Retinal pigment epithelial cell (primary cell): ENCODE measurements at regions not wholly inside any gene's neighbourhood (a gene's known extent, or its start where the extent isn't known, plus 50 kb on each side); places are given as distances from the start of the nearest gene placed in this dataset.

Experiments used
- DNase-seq: peaks from one replicate; pipeline ENCODE4 v3.0.0-alpha.2; 2010; ENCODE audit warnings: low read depth
- H3K4me3 ChIP-seq: 2 replicates; pipeline ENCODE4 v1.5.1; 2011; ENCODE audit warnings: mild to moderate bottlenecking, low read length, control low read depth, moderate library complexity
- TF ChIP-seq, protein P1 (sequence below): conservative IDR thresholded peaks from 2 replicates; pipeline ENCODE4 v1.5.1; 2011; ENCODE audit warnings: low read depth, low read length, control low read depth, inconsistent platforms

DNA sequence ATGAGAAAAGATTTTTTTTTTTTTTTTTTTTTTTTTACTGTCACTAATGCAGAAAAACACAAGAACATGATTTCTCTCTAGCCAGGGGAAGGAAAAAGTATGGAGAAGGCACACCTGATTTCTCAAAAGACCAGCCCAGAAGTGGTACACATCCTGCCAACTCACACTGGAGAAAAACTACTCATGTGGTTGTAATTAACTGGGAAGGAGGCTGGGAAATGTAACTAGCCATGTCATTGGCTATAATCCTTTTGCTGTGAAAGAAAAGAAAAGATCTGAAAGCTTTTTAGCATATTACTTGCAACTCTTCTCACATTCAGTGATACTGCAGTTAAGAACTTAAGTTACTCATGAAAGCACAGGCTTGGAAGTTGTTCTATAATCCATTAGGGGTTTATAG lies 195.9 kb upstream of the PMFBP1 start:
- DNase-seq: no peak
- no peak overlapping the region for H3K4me3 ChIP-seq

DNA sequence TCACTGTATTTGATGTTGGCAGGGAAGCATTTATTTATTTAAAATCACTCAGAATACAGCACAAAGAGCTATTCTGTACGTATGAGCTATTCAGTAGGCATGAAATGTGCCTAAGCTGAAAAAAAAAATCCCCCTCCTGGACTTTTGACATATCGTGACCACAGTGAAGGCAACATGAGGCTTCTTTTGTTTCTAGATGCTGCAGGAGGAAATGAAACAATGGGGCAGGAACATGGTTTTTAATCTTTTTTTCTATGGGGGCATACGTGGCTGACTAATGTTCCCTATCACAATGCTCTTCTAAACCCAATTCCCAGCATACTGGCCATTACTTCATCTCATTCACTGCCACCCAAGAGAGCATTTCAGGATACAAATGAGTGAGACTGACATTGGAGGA lies 191.0 kb upstream of the PMFBP1 start:
- TF ChIP-seq, protein P1, sequence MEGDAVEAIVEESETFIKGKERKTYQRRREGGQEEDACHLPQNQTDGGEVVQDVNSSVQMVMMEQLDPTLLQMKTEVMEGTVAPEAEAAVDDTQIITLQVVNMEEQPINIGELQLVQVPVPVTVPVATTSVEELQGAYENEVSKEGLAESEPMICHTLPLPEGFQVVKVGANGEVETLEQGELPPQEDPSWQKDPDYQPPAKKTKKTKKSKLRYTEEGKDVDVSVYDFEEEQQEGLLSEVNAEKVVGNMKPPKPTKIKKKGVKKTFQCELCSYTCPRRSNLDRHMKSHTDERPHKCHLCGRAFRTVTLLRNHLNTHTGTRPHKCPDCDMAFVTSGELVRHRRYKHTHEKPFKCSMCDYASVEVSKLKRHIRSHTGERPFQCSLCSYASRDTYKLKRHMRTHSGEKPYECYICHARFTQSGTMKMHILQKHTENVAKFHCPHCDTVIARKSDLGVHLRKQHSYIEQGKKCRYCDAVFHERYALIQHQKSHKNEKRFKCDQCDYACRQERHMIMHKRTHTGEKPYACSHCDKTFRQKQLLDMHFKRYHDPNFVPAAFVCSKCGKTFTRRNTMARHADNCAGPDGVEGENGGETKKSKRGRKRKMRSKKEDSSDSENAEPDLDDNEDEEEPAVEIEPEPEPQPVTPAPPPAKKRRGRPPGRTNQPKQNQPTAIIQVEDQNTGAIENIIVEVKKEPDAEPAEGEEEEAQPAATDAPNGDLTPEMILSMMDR: no peak
- H3K4me3 ChIP-seq: no peak overlapping the region
- DNase-seq: no peak

More for the DNA sequence above, 195.9 kb upstream of the PMFBP1 start:
- TF ChIP-seq, protein P1: no peak

DNA sequence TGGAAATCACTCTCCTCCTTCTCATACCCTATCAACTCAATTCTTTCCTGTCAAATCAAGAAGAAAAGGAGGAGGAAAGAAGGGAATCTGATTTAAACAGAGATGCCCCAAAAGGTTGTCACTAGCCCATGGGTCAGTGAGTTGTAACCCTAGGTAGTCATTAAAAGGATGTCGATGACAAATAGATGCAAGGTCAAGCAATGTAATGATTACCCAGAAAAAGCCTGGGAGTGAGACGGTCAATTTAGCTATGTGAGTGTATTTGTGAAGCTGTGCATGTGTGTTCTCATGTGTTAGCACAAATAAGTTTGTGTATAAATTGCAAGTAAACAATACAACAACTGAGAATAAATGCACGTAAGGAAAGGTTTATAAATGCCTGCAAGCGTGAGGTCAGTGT lies 190.5 kb upstream of the PMFBP1 start:
- TF ChIP-seq, protein P1: no peak
- DNase-seq: no peak
- no peak overlapping the region for H3K4me3 ChIP-seq

DNA sequence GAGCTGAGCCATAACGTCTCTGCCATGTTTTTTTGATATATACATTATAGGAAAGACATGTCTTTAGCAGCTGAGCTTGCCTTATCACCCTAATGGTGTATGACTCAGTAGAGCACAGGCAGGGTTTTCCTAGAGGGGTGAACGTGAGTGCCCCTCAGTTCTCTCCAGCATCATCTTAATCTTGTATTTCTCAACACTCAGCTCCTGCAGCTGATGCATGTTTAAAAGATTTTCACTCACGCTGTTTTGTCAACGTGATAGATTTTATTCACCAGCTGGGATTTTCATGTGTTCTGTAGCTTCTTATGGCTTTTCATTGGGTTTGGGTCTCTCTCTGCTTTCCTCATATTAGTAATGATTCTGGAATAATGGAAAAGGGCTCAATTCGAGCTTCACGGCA lies 186.0 kb upstream of the PMFBP1 start:
- H3K4me3 ChIP-seq: no peak overlapping the region
- TF ChIP-seq, protein P1: no peak
- no peak for DNase-seq

DNA sequence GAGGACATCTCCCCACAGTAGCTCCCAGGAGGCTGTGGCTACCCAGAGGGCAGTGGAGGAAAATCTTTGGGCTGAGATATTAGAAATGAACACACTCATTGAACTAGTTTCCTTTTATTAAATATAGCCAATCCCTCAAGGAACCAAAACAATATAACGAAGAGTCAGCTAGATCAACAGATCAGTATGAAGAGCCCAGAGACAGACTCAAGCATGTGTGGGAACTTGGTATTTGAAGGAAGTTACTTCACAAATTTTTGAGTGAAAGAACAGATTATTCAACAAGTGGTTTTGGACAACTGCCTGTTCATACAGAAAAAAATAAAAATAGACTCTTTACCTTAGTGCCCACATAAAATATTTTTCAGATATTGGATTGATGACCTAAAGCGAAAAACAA lies 183.6 kb upstream of the PMFBP1 start:
- H3K4me3 ChIP-seq: no peak overlapping the region
- DNase-seq: no peak
- TF ChIP-seq, protein P1: no peak

DNA sequence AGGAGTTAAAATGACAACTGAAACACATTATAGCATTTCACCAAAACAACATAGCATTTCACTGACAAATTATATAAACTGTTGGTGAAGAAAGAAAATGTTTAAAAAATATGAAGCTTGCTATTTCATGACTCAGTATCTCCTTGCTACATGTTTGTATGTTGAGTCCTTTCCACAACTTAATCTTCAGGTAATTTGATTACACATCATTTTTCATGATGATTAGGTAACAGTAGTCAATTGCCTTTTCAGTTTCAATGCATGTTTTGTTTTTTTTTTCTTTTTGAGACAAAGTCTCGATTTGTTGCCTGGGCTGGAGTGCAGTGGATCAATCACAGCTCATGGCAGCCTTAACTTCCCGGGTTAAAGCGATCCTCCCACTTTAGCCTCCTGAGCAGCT lies 177.8 kb upstream of the PMFBP1 start:
- no peak overlapping the region for H3K4me3 ChIP-seq
- TF ChIP-seq, protein P1: no peak
- no peak for DNase-seq

DNA sequence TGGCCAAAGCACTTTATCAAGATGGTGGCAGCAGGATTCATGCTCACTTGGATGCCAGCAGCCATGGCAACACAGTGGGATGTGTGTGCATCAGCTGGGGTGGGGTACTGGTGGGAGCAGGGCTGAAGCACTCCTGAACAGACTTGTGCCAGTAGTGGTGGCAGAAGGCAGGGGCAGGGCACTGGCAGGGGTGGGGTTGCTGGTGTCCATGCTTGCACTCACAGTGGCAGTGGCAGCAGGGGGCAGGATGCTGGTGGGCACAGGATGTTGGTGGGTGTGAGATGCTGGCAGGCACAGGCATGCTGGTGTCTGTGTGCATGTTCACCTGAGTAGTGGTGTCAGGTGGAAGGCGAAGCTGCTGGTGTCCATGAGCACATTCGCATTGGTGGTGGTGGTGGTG lies 161.0 kb upstream of the PMFBP1 start:
- H3K4me3 ChIP-seq: no peak overlapping the region
- no peak for DNase-seq
- TF ChIP-seq, protein P1: no peak
